ENCODE measurements at regions not wholly inside any gene's neighbourhood (a gene's known extent, or its start where the extent isn't known, plus 50 kb on each side); places are given as distances from the start of the nearest gene placed in this dataset.

DNA sequence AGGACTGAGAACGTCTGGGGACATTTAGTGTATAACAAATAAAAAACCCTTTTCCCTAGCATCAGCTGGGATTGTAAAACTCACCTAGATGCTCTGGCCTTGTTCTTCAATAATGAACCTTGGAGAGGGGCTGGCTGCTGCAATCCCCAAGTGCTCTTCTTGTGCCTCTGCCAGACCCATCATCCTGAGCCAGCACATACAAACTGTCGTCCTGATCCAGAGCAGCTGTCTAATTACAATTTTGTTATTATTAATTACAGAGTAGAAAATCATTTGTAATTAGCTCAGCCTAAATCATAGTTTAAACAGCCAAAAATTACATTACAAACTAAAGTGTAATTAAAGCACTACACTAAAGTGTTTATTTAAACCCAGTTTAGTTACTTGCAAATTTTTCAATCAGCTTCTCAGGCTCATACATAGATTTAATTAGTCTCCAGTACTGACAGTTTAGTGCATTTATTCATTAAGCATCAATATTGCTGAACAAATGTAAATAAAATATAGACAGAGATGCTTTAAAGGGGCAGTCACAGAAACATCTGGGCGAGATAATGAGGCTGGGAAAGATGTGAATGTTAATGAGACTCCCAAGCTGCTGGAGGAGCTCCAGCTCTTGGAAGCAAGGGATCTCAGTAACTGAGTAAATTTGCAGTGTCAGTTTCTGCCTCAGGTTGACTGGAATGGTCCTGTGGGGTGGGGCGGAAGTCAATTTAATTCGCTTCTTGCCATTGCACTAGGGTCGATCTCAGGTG lies 632.3 kb upstream of the TLE4 start:
- TF ChIP-seq, protein P1, sequence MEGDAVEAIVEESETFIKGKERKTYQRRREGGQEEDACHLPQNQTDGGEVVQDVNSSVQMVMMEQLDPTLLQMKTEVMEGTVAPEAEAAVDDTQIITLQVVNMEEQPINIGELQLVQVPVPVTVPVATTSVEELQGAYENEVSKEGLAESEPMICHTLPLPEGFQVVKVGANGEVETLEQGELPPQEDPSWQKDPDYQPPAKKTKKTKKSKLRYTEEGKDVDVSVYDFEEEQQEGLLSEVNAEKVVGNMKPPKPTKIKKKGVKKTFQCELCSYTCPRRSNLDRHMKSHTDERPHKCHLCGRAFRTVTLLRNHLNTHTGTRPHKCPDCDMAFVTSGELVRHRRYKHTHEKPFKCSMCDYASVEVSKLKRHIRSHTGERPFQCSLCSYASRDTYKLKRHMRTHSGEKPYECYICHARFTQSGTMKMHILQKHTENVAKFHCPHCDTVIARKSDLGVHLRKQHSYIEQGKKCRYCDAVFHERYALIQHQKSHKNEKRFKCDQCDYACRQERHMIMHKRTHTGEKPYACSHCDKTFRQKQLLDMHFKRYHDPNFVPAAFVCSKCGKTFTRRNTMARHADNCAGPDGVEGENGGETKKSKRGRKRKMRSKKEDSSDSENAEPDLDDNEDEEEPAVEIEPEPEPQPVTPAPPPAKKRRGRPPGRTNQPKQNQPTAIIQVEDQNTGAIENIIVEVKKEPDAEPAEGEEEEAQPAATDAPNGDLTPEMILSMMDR (IDR thresholded peaks at IDR 0.05; ENCODE audit: low read depth, low read length), result no peak

DNA sequence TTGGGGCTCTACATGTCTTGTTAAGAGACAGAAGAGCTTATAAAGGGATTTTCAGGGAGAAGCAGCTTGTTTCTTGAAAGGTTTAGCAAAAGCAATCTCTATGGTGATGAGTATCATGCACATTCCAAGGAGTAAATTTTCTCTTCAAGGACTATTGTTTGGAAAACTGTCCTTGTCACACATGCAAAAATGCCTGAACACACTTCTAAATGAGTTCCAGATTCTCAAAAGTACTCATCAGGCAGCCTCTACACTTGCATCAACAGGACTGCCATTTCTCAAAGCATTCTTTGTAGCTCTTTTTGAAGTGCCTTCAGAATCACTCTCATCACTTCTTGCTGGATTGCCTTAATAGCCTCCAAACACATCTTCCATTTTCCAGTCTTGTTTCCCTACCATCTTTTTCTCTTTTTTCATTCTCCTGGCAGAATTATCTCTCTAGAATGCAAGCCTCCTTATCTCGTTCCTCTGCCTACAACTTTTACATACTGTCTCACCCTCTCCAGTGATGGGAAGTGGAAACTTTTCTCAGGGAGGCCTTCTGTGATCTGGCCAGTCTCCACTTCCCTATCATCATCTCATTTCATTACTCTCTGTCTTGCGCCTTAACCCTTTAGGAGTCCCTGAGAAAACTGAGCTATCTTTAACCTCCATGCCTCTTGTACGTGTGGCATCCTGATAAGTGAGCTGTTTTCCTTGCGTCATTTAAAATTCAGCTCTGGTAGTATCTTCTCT lies 631.5 kb upstream of the TLE4 start:
- H3K4me3 ChIP-seq (ENCODE audit: low read depth, low read length), result no peak overlapping the region
- TF ChIP-seq, protein P1 (IDR thresholded peaks at IDR 0.05; ENCODE audit: low read depth, low read length), result no peak

More for the DNA sequence above, 632.3 kb upstream of the TLE4 start:
- no peak overlapping the region for H3K4me3 ChIP-seq (ENCODE audit: low read depth, low read length)

DNA sequence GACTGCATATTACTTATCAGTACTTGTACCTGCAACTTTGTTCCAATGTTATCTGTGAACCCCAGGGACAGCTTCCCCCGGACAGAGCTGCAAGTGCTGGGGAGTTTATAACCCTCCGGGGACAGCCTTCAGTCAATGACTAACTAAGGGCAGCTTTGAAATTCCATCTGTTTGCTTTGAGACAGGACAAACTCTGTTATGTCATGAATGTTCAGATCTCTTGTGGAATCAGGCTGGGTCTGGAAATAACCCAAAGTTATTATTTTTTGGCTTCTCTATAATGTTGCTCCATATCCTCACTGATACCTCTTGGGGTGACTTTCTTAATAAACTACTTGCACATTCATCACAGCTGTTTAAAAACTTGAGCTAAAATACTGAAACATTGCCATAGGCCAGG lies 617.5 kb upstream of the TLE4 start:
- TF ChIP-seq, protein P1 (IDR thresholded peaks at IDR 0.05; ENCODE audit: low read depth, low read length), result no peak
- no peak overlapping the region for H3K4me3 ChIP-seq (ENCODE audit: low read depth, low read length)

DNA sequence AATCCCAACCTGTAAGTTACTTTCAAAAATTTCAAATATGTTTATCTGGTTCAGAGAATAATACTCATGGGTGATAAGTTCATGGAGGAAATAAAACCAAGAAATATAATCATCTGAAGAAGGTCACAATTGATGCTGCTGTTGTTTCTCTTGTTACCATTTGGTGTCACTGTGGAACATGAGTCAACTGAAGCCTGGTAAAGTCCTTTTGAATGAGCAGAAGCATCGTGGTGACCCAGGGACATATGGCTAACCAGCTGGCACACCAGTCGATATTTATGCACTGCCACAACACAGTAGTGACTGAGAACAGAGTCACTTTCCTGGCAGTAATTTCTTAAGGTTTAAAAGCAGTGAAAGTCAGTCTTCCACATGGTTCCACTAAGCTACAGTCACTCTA lies 612.9 kb upstream of the TLE4 start:
- TF ChIP-seq, protein P1 (IDR thresholded peaks at IDR 0.05; ENCODE audit: low read depth, low read length), result no peak

DNA sequence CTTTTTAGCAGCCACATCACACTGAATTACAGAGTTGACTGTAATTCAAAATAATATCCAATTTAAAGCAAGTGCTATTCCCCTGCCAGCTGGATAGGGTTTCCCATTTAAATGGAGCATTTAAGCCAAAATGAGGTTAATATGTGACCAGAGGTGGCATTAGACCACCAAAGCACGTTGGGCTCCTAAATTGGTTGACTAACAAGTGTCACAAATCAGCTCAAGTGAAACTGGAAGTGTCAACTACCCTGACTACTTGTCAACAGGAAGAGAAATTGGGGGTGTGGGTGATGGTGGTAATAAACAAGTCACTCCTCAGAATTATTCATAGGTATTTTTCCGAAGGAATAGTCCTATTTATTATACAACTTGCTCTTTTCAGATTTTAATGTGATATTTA lies 609.6 kb upstream of the TLE4 start:
- H3K4me3 ChIP-seq (ENCODE audit: low read depth, low read length), result no peak overlapping the region
- TF ChIP-seq, protein P1 (IDR thresholded peaks at IDR 0.05; ENCODE audit: low read depth, low read length), result no peak

More for the DNA sequence above, 612.9 kb upstream of the TLE4 start:
- no peak overlapping the region for H3K4me3 ChIP-seq (ENCODE audit: low read depth, low read length)

DNA sequence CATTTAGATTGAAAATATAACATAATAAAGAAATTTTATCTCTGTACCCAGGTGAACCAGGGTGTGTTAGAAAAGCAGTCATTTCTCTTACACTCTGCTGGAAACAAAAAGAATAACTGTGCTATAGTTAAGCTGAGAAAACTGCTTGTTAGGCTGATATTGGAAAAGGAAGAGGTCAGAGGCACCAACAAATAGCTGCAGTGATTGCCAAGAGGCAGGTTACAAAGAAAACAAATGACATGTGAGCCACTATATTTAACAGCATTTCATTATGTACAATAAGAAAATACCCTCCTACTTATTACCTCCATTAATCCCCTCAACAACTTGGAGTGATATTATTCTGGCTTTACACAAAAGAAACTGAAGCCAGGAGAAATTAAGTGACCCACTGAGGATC lies 607.9 kb upstream of the TLE4 start:
- TF ChIP-seq, protein P1 (IDR thresholded peaks at IDR 0.05; ENCODE audit: low read depth, low read length), result no peak

DNA sequence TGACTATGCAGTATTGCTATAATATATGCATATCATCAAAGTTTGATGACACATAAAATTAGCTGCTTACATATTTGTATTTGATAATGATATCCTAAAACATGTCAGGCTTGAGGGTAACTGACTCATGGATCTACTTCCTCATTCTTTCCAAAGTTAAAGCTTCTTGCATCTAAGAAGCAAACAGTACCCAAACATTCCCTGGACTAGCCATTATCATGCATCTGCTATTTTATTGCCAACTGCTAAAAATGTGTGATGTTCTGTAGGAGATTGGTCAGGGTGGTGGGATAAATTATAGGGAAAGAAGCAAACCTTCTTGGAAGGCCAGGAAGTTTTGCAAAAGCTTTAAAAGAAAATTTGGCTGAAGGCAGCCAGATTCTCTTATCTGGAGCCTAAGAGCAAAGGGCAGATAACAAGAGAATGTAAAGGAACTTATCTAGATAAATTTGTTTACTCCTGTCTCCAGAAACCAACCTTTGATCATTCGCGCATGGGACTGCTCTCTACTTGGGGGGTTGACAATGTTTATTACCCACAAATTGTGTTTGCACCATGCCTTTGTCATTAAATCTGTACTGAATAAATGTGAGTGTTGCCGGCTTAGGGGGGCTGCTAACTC lies 604.1 kb upstream of the TLE4 start:
- TF ChIP-seq, protein P1 (IDR thresholded peaks at IDR 0.05; ENCODE audit: low read depth, low read length), result no peak
- no peak overlapping the region for H3K4me3 ChIP-seq (ENCODE audit: low read depth, low read length)

More for the DNA sequence above, 607.9 kb upstream of the TLE4 start:
- H3K4me3 ChIP-seq (ENCODE audit: low read depth, low read length), result no peak overlapping the region
